Endothelial cell of umbilical vein (primary cell): ENCODE measurements at regions not wholly inside any gene's neighbourhood (a gene's known extent, or its start where the extent isn't known, plus 50 kb on each side); places are given as distances from the start of the nearest gene placed in this dataset.

ENCODE experiments used
- BruUV-seq: library from RNA; stranded (reverse); fragments of 400-500 nt; replicated peaks from 2 replicates; lab custom pipeline; 2021; lab: Mats Ljungman, UMichigan
- CTCF ChIA-PET: fragments of 300-600, 350-600 bp; sonication (Branson Sonifier 250); formaldehyde crosslinking; loops from one replicate; lab custom pipeline; 2021; ENCODE audit warnings: antibody characterized with exemption, inconsistent platforms; lab: Charles Lee
- POLR2A ChIA-PET: fragments of 300-600, 350-600 bp; sonication (Branson Sonifier 250); formaldehyde crosslinking; loops from one replicate; lab custom pipeline; 2021; ENCODE audit warnings: antibody characterized with exemption, inconsistent platforms; lab: Charles Lee
- DNase-seq: peaks from one replicate; pipeline ENCODE4 v3.0.0-alpha.2; 2011; ENCODE audit warnings: low read depth, low spot score
- FAIRE-seq: peaks from 2 replicates; lab custom pipeline; 2011; peaks lifted over from hg19 to GRCh38; lab: Jason Lieb, UNC
- H2AFZ ChIP-seq: 2 replicates; pipeline ENCODE4 v1.6.0; 2012; ENCODE audit warnings: low read depth, low read length, control low read depth, inconsistent platforms
- H3K27ac ChIP-seq: 2 replicates; pipeline ENCODE4 v1.5.1; 2011; ENCODE audit warnings: low read depth, mild to moderate bottlenecking, control low read depth, low read length, moderate library complexity; ENCODE audit not compliant: insufficient read depth
- H3K27me3 ChIP-seq, 2 experiments: 2 replicates each; pipeline versions ENCODE4 v1.6.0 to v1.6.1; 2011; ENCODE audit warnings: low read length in 2 of 2, mixed read lengths in 1 of 2; ENCODE audit not compliant: control insufficient read depth in 2 of 2, insufficient read depth in 2 of 2
- H3K36me3 ChIP-seq, 2 experiments: 2 replicates in 1 of 2; 3 replicates in 1 of 2; pipeline ENCODE4 v1.5.1; 2011; ENCODE audit warnings: low read length in 2 of 2, mild to moderate bottlenecking in 1 of 2, moderate library complexity in 1 of 2; ENCODE audit not compliant: control insufficient read depth in 2 of 2, insufficient read depth in 2 of 2; ENCODE audit errors: extremely low read depth in 1 of 2
- H3K4me1 ChIP-seq: 3 replicates; pipeline ENCODE4 v1.5.1; 2011; ENCODE audit warnings: mild to moderate bottlenecking, low read length; ENCODE audit not compliant: control insufficient read depth, insufficient read depth; ENCODE audit errors: extremely low read depth
- H3K4me2 ChIP-seq: 2 replicates; pipeline ENCODE4 v1.6.1; 2011; ENCODE audit warnings: low read length, control low read depth, mixed read lengths; ENCODE audit not compliant: insufficient read depth
- H3K4me3 ChIP-seq, 3 experiments: fragments of 200-600 bp in 1 of 3; sonication (generic), shearing (Covaris generic) in 1 of 3; replicated peaks in 1 of 3; 2 replicates each; pipeline ENCODE4 v1.5.1; 2011 to 2016; ENCODE audit warnings: control low read depth in 3 of 3, low read length in 3 of 3, mild to moderate bottlenecking in 2 of 3, inconsistent platforms in 1 of 3, low read depth in 1 of 3, moderate library complexity in 1 of 3; ENCODE audit not compliant: insufficient read depth in 1 of 3
- H3K79me2 ChIP-seq: 2 replicates; pipeline ENCODE4 v1.6.0; 2012; ENCODE audit warnings: low read length, inconsistent platforms; ENCODE audit not compliant: control insufficient read depth, insufficient read depth
- H3K9ac ChIP-seq: replicated peaks from 2 replicates; pipeline ENCODE3; 2011; ENCODE audit warnings: low read length, control low read depth; ENCODE audit not compliant: insufficient read depth; ENCODE audit errors: extremely low read depth
- H3K9me1 ChIP-seq: replicated peaks from 3 replicates; pipeline ENCODE4 v1.6.0; 2011; ENCODE audit warnings: mild to moderate bottlenecking, low read length; ENCODE audit not compliant: control insufficient read depth, insufficient read depth; ENCODE audit errors: extremely low read depth
- H3K9me3 ChIP-seq: replicated peaks from 2 replicates; pipeline ENCODE4 v1.5.1; 2012; ENCODE audit warnings: low read length, inconsistent platforms; ENCODE audit not compliant: control insufficient read depth, insufficient read depth
- H4K20me1 ChIP-seq: replicated peaks from 2 replicates; pipeline ENCODE3; 2011; ENCODE audit warnings: mild to moderate bottlenecking, low read length; ENCODE audit not compliant: control insufficient read depth, insufficient read depth; ENCODE audit errors: extremely low read depth
- EZH2 ChIP-seq: IDR thresholded peaks from 2 replicates; pipeline ENCODE4 v1.6.1; 2012; ENCODE audit warnings: borderline replicate concordance, low read depth, mild to moderate bottlenecking, moderate library complexity, low read length, inconsistent platforms; ENCODE audit not compliant: severe bottlenecking
- FOS ChIP-seq: IDR thresholded peaks from 2 replicates; pipeline ENCODE4 v1.6.1; 2011; ENCODE audit warnings: mild to moderate bottlenecking, low read length, moderate library complexity, borderline replicate concordance; ENCODE audit not compliant: insufficient read depth
- GATA2 ChIP-seq: IDR thresholded peaks from 2 replicates; pipeline ENCODE4 v1.7.0; 2011; ENCODE audit warnings: low read depth, mild to moderate bottlenecking, moderate library complexity, mixed read lengths, low read length; ENCODE audit not compliant: insufficient read length, insufficient read depth
- JUN ChIP-seq: IDR thresholded peaks from 2 replicates; pipeline ENCODE4 v1.6.1; 2011; ENCODE audit warnings: borderline replicate concordance, low read depth; ENCODE audit not compliant: insufficient read length, insufficient read depth
- MAX ChIP-seq: IDR thresholded peaks from 2 replicates; pipeline ENCODE4 v1.6.1; 2011; ENCODE audit not compliant: insufficient read depth, insufficient read length
- MYC ChIP-seq: IDR thresholded peaks from one replicate; pipeline ENCODE4 v1.6.1; 2011; ENCODE audit warnings: mild to moderate bottlenecking, low read depth, low read length
- POLR2A ChIP-seq: IDR thresholded peaks from 2 replicates; pipeline ENCODE4 v1.6.1; 2012; ENCODE audit warnings: low read depth, mild to moderate bottlenecking, control low read depth, low read length
- POLR2AphosphoS5 ChIP-seq: IDR thresholded peaks from 2 replicates; pipeline ENCODE4 v1.6.1; 2012; ENCODE audit warnings: low read depth, mild to moderate bottlenecking, control low read depth, low read length, moderate library complexity; ENCODE audit not compliant: insufficient read depth
- dilution Hi-C: fragments of 300-500 bp; cut with MboI; formaldehyde crosslinking; loops from one replicate; pipeline ENCODE4 v1.15.0; 2019; ENCODE audit warnings: low sequenced_read_pairs; ENCODE audit not compliant: extremely low pct_ligation_motif_present
- intact Hi-C: fragments of 100-400 bp; cut with micrococcal nuclease; formaldehyde crosslinking; loops from one replicate; pipeline ENCODE4 v1.10.0; 2022
- TF ChIP-seq, protein P1 (sequence below), 2 donors: IDR thresholded peaks; 1 replicate in 1 of 2; 2 replicates in 1 of 2; pipeline ENCODE4 v1.5.1; 2011; ENCODE audit warnings: low read length in 2 of 2, mild to moderate bottlenecking in 2 of 2, moderate library complexity in 2 of 2, control low read depth in 1 of 2, inconsistent platforms in 1 of 2, low read depth in 1 of 2; ENCODE audit not compliant: insufficient read depth in 1 of 2; ENCODE audit errors: extremely low read depth in 1 of 2

DNA sequence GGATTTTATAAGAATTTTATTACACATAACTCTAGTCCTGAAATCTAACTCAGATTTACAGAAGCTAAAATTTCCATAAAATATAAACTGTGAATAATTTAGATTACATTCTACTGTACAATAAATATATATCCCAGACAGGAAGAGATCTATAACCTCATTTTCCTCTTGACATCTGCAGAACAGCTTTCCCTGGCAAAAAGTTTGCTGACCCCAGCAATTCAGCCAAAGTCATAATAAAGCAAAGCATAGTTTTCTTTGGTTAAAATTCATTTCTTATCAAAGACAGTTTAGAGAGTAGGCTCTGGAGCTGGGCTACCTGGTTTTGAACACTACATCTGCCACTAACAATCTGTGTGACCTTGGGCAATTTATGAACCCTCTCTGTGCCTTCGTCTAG lies 372.5 kb downstream of the CAAP1 start:
- no peak overlapping the region for H3K9ac ChIP-seq
- no peaks in the 10 kb centered on the region for H3K79me2 ChIP-seq
- TF ChIP-seq POLR2AphosphoS5 (no peak), FOS (no peak), POLR2A (no peak), MYC (no peak), MAX (no peak), GATA2 (no peak), EZH2 (no peak), JUN (no peak)
- TF ChIP-seq, protein P1, sequence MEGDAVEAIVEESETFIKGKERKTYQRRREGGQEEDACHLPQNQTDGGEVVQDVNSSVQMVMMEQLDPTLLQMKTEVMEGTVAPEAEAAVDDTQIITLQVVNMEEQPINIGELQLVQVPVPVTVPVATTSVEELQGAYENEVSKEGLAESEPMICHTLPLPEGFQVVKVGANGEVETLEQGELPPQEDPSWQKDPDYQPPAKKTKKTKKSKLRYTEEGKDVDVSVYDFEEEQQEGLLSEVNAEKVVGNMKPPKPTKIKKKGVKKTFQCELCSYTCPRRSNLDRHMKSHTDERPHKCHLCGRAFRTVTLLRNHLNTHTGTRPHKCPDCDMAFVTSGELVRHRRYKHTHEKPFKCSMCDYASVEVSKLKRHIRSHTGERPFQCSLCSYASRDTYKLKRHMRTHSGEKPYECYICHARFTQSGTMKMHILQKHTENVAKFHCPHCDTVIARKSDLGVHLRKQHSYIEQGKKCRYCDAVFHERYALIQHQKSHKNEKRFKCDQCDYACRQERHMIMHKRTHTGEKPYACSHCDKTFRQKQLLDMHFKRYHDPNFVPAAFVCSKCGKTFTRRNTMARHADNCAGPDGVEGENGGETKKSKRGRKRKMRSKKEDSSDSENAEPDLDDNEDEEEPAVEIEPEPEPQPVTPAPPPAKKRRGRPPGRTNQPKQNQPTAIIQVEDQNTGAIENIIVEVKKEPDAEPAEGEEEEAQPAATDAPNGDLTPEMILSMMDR (IDR thresholded peaks at IDR 0.05; ENCODE audit: extremely low read depth in 1 of 2, insufficient read depth in 1 of 2, low read depth in 1 of 2, low read length in 2 of 2), result no peak
- no peaks in the 10 kb centered on the region for H3K36me3 ChIP-seq
- no TSS peak for BruUV-seq
- H3K9me3 ChIP-seq, result no peaks in the 10 kb centered on the region
- H3K4me3 ChIP-seq, result no peak overlapping the region
- FAIRE-seq (no peak), DNase-seq (no peak)
- POLR2A ChIA-PET, result no interaction called here
- no peaks in the 10 kb centered on the region for H4K20me1 ChIP-seq
- CTCF ChIA-PET, result no interaction called here
- no peaks in the 10 kb centered on the region for H3K27me3 ChIP-seq
- H3K4me2 ChIP-seq, result no peak overlapping the region
- H3K27ac ChIP-seq, result no peak overlapping the region
- dilution Hi-C loops (no loop called here), intact Hi-C loops (no loop called here)
- no peaks in the 10 kb centered on the region for H3K9me1 ChIP-seq
- H3K4me1 ChIP-seq, result no peaks in the 10 kb centered on the region
- no peak overlapping the region for H2AFZ ChIP-seq
